CD4-positive, alpha-beta T cell treated with Interleukin-10 for 1 hour (primary cell): ENCODE measurements at regions not wholly inside any gene's neighbourhood (a gene's known extent, or its start where the extent isn't known, plus 50 kb on each side); places are given as distances from the start of the nearest gene placed in this dataset.
"Not testable (repeated sequence)": the region's sequence is repeated elsewhere in the genome, so short reads cannot be mapped to it uniquely, and the experiment has no call there.

ENCODE experiments used
- DNase-seq: peaks from one replicate; pipeline ENCODE4 v3.0.0-alpha.2; 2020

DNA sequence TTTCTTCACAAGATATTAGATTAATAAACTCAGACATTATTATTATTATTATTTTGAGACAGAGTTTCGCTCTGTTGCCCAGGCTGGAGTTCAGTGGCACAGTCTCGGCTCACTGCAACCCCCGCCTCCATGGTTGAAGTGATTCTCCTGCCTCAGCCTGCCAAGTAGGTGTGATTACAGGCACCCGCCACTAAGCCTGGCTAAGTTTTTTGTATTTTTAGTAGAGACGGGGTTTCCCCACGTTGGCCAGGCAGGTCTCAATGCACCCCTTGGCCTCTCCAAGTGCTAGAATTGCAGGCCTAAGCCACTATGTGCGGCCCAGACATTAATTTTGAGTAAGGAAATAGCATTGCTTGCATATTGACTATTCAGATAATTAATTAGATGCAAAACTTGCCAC lies 554.9 kb upstream of the LRFN5 start:
- DNase-seq: no peak

DNA sequence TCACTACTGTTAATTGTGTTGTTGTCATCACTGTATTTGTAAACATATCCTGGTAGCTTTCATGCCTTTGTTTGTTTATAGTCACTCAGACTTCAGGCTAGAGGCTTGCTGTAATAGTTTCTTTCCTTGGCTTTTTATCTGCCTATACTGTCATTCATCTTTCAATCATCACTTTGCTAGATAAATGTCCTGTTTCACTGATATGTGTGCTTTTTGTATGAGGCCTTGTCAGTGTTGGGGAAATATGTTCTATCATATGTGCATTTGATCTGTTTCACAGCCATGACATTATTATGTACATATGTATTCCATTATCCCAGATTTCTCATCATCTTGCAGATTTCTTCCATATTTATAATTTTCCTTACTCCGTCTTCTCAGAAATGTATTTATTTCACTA lies 558.9 kb upstream of the LRFN5 start:
- DNase-seq: no peak

DNA sequence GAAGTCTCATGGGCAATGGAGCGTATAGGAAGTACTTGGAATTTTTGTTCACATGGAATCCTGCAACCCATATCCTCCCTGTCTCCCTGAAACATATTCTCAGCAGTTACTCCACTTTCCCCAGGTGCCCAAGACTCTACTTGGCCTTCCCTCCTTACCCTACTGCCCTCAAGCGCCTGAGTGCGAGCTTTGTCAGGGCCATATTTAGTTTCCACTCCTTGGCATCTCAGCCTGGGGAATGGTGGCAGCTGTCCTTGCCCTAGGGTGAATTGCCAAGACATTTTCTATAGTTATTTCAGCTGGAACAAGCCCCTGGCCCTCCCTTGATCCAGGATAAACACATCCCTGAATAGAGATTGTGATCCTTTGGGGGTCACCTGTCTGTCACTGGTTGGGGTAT lies 569.3 kb upstream of the LRFN5 start:
- DNase-seq: no peak

DNA sequence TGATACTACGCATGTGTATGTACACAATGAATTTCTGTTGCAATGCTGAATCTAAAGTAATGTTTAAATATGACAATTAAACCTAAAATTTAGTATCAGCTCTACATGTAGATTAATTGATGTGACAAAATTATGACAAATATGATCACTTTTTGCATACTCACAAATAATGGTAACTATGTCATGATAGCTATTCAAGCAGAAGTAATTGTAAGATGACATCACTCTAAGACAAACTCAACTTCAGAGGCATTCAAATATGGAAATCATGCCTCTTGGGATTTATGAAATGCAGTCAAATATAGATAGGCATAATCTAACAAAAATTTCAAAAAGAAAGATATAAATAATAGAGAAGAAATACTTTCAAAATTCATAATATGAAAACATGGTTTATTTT lies 571.7 kb upstream of the LRFN5 start:
- no peak for DNase-seq

DNA sequence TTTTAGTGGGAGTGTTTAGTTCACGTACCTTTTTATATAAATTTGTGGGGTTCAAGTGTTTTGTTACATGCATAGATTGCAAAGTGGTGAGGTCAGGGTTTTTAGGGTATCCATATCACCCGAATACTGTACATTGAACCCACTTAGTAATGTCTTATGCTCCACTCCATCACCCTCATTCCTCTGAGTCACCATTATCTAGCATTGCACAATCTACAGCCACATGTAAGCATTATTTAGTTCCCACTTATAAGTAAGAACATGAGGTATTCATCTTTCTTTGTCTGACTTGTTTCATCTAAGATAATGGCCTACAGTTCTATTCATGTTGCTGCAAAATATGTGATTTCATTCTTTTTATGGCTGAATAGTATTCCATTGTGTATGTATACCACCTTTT lies 583.7 kb upstream of the LRFN5 start:
- no peak for DNase-seq

DNA sequence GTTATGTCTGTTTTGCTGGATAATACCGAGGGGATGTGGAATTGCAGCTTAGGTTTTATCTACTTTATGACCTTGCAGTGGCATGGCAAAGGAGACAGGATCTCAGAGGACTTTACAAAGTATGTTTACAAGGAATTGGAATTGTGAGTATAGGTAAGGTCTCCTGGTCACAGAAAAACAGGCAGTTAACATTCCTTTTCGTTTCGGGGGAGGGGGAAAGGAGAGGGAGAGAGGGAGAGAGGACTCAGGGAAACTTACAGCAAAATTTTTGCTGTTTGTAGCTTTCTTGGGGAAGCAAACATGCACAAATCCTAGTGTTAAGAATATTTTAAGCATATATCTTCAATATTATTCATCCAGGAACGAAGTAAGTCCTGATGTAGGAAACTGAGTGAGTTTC lies 590.5 kb upstream of the LRFN5 start:
- DNase-seq: no peak

DNA sequence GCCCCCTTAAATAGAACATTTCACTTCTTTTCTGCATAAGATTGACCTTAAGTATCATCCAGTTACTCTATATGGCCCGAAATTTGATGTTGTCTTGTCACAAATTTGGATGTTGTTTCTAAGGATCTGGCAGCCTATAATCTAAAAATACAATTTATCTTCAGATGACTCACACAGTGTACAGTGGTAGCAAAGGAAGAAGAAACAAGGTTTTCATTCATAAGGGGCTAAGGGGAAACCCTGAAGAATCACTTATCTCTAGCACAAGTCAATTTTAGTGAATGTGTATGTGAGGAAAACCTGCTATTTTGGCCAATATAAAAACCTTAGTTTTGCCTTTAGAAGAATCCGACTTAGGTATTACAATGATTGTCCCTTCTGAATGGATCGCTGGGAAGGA lies 606.3 kb upstream of the LRFN5 start:
- no peak for DNase-seq

DNA sequence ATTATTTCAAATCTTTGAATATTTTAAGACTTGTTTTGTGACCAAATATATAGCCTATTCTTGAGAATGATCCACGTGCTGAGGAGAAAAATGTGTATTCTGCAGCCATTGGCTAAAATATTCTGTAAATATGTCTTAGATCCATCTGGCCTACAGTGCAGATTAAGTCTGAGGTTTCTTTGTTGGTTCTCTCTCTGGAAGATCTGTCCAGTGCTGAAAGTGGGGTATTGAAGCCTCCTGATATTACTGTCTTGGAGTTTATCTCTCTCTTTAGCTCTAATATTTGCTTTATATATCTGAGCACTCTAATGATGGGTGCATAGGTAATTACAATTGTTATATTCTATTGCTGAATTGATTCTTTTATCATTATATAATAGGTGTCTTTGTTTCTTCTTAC lies 617.4 kb upstream of the LRFN5 start:
- DNase-seq: no peak

DNA sequence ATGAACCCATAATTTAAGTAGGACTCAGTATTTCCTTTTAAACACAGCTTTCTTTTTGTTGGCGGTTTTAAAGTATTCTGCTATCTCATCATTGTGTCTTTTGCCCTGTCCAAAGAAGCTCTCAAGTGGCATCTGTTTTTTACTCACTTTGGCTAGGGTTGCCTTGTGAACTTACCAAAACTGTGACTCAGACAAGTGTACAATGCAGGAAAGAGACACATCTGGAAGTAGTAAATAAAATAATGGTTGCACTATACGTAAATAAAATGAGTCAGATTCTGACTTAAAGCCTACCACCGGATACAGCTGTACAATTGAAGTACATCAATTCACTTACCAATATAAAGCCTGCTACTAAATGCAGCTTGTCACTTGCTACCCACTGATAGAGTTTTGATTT lies 619.2 kb upstream of the LRFN5 start:
- no peak for DNase-seq

DNA sequence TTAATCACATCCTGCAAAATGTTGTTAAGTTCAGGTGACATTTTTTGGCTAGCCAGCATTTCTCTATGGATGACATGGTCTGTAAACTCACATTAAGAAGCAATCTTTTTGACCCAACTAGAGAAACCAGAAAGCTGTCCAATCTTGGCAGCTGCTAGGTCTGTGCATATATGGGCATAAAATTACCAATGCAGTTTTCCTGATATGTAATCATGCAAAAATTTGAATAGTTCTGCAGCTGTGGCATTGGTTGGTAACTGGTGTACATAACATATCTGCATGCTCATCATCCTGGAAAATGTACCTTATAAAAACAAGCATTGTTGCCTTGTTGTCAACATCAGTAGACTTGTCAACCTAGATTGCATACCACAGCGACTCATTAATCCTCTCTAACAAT lies 620.0 kb upstream of the LRFN5 start:
- no peak for DNase-seq

DNA sequence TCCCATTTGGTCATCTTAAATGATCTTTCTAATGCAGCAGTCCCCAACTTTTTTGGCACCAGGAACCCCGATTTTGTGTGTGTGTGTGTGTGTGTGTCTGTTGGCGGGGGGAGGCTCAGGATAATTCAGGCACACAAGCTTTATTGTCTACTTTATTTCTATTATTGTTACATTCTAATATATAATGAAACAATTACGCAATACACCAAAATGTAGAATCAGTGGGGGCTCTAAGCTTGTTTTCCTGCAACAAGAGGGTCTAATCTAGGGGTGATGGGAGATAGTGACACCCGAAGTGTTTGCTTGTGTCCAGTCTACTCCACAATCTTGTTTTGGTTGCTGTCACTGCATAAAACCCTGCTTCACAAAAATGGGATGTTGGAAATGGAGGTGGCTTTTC lies 621.1 kb upstream of the LRFN5 start:
- DNase-seq: no peak

DNA sequence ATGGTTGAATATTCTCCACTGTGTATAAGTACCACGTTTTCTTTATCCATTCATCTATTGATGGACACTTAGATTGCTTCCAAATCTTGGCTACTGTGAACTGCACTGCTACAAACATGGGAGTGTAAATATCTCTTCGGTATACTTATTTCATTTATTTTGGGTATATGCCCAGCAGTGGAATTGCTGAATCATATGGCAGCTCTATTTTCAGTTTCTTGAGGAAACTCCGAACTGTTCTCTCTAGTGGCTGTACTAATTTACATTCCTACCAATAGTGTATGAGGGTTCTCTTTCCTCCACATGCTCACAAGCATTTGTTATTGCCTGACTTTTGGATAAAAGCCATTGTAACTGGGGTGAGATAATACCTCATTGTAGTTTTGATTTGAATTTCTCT lies 623.1 kb upstream of the LRFN5 start:
- no peak for DNase-seq

DNA sequence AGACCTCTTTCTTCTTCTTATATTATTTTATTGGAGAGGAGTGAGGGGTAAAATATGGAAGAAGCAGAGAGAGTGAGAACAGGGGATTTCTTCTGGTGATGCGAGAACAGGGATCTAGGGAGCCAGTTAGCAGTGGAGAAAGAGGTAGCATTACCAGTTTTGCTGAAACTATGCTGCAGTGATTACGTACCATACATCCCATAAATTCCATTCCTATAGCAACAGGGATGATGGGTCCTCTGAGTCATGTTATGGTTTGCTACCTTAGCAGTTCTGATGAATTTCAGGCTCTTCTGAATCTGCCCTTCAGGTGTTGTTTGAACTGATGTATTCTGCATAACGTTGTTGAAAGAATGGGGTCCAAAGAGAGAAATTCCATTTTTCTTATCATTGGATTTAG lies 625.4 kb upstream of the LRFN5 start:
- DNase-seq: no peak

DNA sequence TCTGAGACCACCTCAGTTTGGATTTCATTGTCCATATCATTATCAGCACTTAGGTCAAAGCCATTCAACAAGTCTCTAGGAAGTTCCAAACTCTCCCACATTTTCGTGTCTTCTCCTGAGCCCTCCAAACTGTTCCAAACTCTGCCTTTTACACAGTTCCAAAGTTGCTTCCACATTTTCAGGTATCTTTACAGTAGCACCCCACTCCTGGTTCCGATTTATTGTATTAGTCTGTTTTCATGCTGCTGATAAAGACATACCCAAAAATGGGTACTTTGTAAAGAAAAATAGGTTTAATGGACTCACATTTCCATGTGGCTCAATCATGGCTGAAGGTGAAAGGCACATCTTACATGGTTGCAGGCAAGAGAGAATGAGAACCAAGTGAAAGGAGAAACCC lies 646.4 kb upstream of the LRFN5 start:
- not testable (repeated sequence) for DNase-seq

DNA sequence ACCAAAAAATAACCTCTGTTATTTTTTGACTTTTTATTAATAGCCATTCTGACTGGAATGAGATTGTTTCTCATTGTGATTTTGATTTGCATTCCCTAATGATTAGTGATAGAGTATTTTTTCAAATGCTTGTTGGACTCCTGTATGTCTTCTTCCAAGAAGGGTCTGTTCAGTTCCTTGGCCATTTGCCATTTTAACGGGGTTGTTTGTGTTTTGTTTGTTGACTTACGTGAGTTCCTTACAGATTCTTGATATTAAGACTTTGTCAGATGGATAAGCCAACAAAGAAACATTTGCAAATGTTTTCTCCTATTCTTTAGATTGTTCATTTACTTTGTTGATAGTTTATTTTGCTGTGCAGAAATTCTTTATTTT lies 651.6 kb upstream of the LRFN5 start:
- no peak for DNase-seq

DNA sequence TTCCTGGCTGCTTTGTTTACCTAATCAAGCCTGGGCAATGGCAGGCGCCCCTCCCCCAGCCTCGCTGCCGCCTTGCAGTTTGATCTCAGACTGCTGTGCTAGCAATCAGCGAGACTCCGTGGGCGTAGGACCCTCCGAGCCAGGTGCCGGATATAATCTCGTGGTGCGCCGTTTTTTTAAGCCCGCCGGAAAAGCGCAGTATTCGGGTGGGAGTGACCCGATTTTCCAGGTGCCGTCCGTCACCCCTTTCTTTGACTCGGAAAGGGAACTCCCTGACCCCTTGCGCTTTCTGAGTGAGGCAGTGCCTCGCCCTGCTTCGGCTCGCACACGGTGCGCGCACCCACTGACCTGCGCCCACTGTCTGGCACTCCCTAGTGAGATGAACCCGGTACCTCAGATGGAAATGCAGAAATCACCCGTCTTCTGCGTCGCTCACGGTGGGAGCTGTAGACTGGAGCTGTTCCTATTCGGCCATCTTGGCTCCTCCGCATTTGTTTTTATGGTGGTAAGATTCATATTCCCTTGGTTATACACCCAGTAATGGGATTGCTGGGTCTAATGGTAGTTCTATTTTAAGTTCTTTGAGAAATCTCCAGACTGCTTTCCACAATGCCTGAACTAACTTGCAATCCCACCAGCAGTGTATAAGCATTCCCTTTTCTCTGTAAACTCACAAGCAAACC lies 652.1 kb upstream of the LRFN5 start:
- not testable (repeated sequence) for DNase-seq

DNA sequence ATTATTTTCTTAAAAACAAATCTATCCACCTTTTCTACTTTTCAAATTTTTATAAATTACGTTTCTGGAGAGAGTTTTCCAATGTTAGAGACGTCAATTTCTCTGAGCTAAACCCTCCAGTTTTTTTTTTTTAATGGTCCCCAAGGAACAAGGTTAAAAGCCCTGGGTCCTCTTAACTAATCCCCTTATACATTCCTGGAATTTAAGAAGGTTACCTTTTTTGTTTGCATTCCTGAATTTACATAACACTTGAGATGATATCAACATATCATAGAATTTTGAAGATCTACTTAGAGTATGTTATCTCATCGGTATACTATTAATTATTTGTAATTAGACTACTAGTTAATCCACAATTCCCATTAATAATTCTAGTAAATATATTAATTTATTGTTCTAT lies 662.2 kb upstream of the LRFN5 start:
- DNase-seq: no peak

DNA sequence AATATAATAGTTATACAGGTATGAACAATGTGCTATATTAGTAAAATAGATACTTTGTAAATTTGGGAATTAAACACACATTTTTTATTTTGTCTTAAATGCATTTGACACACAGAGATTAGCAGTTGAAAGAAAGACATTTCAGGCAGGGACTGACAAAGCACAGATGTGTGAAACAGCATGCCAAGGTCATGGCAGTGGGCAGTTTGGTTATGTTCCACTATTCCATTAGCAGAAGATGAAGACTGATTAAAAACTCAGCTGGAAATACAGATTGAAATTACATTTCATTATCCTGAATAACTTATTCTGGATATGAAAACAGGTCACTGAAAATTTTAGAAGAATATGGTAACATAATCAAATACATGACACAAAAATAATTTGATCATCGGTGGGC lies 669.8 kb upstream of the LRFN5 start:
- no peak for DNase-seq

DNA sequence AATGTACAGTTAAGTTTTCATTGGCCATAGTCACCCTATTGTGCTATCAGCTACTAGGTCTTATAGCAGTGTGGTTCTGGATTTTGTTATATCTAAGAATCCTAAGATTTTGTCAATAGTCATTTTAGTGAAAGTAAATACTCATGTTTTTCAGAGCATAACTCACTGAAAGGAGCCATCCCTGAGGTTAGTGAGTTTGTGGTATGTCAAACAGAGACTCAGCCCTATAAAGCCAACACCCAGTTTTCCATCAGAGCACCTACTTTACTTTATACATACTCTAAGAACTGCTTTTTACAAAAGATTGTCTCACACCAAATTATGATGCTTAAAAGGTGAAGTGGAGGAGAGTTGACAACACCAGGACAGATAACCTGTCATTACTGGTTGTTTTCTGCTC lies 686.3 kb upstream of the LRFN5 start:
- DNase-seq: no peak

DNA sequence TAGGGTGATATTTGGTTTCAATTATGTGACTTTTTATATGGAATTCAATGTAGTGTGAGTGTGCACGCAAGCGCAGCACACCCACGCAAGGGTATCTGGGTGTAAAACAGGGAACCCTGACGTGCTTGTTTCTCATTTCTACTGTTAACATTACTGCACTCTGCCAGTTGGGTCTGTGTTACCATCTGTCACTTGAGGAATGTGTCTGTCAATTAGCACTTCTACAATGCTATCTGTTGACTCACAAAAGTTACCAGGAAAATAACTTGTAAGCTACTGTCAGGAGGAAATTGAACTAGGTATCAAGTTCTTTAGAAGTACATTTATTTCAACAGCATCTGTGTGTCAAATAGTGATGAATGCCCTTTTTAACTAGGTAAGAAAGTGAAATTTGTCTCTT lies 695.5 kb upstream of the LRFN5 start:
- DNase-seq: no peak

DNA sequence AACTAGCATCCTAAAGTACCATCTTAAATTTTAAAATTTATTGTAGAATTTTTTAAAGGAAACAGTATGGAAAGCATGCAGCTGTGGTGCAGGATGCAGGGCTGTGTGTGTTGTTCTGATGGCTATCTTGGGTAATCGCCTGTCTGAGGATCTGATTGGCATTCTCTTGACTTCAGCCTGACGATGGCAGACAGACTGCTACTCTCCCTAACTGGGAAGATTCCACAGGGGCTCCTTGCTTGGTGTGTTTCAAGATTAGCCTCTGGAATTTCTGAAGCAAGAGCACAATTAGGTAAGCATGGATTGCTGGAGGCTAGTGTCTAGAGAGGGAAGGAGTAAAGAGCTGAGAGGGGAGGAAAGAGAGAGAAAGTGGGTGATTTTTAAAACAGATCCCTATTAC lies 696.8 kb upstream of the LRFN5 start:
- DNase-seq: no peak

DNA sequence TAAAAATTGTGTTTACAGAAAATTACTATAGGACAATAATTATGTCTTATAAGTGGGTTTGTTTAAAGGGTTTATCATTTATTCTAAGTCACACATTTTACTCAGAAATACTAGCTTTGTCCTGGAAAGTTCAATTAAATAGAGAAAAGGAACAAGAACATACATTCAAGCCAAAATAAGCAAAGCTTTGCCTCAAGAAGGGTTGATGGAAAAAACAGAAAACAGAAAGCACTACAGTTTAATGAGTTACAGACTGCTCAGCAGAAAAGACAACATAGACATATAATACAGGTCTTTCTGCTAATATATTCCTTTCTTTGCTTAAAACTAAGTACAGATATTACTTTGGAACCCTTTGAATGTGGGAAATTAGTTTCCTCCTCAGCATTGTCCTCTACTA lies 703.0 kb upstream of the LRFN5 start:
- no peak for DNase-seq

DNA sequence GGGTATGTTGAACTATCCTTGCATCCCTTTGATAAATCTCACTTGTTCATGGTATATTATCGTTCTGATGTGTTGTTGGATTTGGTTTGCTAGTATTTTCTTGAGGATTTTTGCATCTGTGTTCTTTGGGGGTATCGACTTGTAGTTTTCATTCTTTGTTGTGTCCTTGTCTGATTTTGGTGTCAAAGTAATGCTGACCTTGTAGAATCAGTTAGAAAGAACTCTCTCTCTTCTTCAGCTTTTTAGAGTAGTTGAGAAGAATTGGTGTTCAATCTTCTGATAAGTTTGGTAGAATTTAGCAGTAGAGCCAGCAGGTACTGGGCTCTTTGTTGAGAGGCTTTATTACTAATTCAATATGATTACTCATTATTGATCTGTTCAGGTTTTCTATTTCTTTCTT lies 707.2 kb upstream of the LRFN5 start:
- DNase-seq: no peak

DNA sequence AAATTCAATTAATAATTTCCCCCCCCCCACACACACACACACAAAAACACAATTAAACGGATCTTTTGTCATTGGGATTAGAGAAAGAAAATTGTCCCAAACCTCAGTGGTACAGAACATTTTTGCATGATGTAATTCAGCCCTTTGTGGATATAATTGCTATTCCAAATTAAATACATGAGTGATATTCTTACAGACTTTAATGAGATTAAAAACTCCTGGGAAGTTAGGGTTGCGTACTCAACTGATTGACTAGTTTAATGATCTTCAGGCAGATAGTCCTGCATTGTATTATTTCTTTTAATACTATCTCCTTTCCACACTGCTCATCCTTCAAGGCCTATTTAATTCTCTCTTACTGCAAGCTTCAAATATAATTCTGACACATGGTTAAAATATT lies 711.8 kb upstream of the LRFN5 start:
- no peak for DNase-seq

DNA sequence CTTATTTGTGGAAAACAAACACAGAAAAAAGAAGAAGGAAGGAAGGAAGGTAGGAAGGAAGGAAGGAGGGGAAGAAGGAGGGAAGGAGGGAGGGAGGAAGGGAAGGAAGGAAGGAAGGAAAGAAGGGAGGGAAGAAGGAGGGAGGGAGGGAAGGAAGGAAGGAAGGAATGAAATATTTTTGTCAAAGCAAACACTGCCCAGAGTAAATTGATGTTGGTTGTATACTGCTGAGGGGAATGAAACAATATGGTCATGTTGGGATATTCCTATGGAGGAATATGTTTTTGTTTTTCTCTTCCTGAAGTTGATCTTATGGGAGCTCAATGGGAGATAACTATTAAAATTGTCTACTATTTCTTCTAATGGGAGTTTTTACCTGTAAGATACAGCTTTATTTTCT lies 717.5 kb upstream of the LRFN5 start:
- no peak for DNase-seq

DNA sequence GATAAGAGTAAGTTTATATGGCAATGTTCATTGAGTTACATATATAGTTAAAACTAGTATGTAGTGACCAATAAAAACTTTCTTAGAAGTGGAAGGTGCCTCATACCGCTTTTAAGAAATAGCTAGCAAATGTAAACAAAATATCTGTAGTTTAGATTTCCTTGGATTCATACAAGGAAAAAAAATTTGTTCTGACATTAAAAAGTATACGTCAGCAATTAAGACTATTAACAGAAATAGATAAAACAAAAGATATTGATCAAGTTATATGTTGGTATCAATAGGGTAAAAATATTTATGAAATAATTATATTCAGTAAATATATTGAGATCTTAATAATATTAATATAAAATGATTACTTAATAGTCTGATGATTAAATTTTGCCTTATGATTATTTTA lies 718.8 kb upstream of the LRFN5 start:
- DNase-seq: no peak
